Fibroblast of lung (primary cell): ENCODE measurements at regions not wholly inside any gene's neighbourhood (a gene's known extent, or its start where the extent isn't known, plus 50 kb on each side); places are given as distances from the start of the nearest gene placed in this dataset.

Source experiments
- DNase-seq, 2 donors: peaks; one replicate each; pipeline versions ENCODE4 v3.0.0 to v3.0.0-alpha.2; 2010; ENCODE audit warnings: low read depth in 2 of 2
- H2AFZ ChIP-seq: 2 replicates; pipeline ENCODE4 v1.5.1; 2012; ENCODE audit warnings: low read length, control low read depth, inconsistent platforms
- H3K27ac ChIP-seq: 2 replicates; pipeline ENCODE4 v1.5.1; 2011; ENCODE audit warnings: low read length, control low read depth; ENCODE audit not compliant: insufficient read depth
- H3K27me3 ChIP-seq: 2 replicates; pipeline ENCODE4 v1.5.1; 2011; ENCODE audit warnings: mild to moderate bottlenecking, low read length; ENCODE audit not compliant: control insufficient read depth, insufficient read depth
- H3K36me3 ChIP-seq: 2 replicates; pipeline ENCODE4 v1.5.1; 2011; ENCODE audit warnings: low read length; ENCODE audit not compliant: control insufficient read depth, insufficient read depth
- H3K4me1 ChIP-seq: 2 replicates; pipeline ENCODE4 v1.5.1; 2011; ENCODE audit warnings: low read length; ENCODE audit not compliant: control insufficient read depth, insufficient read depth; ENCODE audit errors: extremely low read depth
- H3K4me2 ChIP-seq: 2 replicates; pipeline ENCODE4 v1.5.1; 2011; ENCODE audit warnings: low read length, control low read depth; ENCODE audit not compliant: insufficient read depth; ENCODE audit errors: extremely low read depth
- H3K4me3 ChIP-seq, 4 experiments: fragments of 200-600 bp in 1 of 4; sonication (generic) in 1 of 4; replicated peaks in 1 of 4; 2 replicates each; pipeline ENCODE4 v1.5.1; 2011 to 2016; ENCODE audit warnings: low read length in 4 of 4, low read depth in 3 of 4, mild to moderate bottlenecking in 3 of 4, control low read depth in 2 of 4, inconsistent platforms in 1 of 4, mixed read lengths in 1 of 4; ENCODE audit not compliant: insufficient read depth in 1 of 4; ENCODE audit errors: control extremely low read depth in 1 of 4
- H3K79me2 ChIP-seq: 2 replicates; pipeline ENCODE4 v1.5.1; 2012; ENCODE audit warnings: mild to moderate bottlenecking, low read length, inconsistent platforms; ENCODE audit not compliant: control insufficient read depth, insufficient read depth
- H3K9ac ChIP-seq: 2 replicates; pipeline ENCODE4 v1.5.1; 2011; ENCODE audit warnings: mild to moderate bottlenecking, low read length, control low read depth; ENCODE audit not compliant: insufficient read depth
- H3K9me3 ChIP-seq: 2 replicates; pipeline ENCODE4 v1.5.1; 2012; ENCODE audit warnings: low read depth, low read length; ENCODE audit not compliant: control insufficient read depth, insufficient read depth
- H4K20me1 ChIP-seq: 2 replicates; pipeline ENCODE4 v1.5.1; 2011; ENCODE audit warnings: low read length; ENCODE audit not compliant: control insufficient read depth, insufficient read depth; ENCODE audit errors: extremely low read depth
- EZH2 ChIP-seq: IDR thresholded peaks from 2 replicates; pipeline ENCODE4 v1.5.1; 2012; ENCODE audit warnings: low read length, control low read depth, mild to moderate bottlenecking; ENCODE audit errors: missing control alignments
- TF ChIP-seq, protein P1 (sequence below), 2 donors: IDR thresholded peaks in 1 of 2; conservative IDR thresholded peaks in 1 of 2; 1 replicate in 1 of 2; 2 replicates in 1 of 2; pipeline ENCODE4 v1.5.1; 2011 to 2012; ENCODE audit warnings: low read length in 2 of 2, control low read depth in 1 of 2, inconsistent platforms in 1 of 2, low read depth in 1 of 2, mild to moderate bottlenecking in 1 of 2

DNA sequence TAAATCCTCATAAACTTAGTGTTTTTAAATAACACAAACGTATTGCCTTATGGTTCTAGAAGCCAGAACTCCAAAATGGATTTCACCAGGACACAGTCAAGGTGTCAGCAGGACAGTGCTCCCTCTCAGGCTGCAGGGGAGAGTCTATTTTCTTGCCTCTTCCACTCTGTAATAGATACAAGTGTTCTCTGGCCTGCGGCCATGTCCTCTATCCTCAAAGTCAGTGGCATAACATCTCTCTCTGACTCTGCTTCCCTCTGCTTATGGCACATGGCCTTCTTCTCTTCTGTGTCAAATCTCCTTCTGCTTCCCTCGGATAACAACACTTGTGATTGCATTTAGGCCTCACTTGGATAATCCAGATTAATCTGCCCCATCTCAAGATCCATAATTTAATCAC is 129.4 kb upstream of the OR13F1 start:
- H3K9me3 ChIP-seq: no peaks in the 10 kb centered on the region
- H3K36me3 ChIP-seq: no peaks in the 10 kb centered on the region
- H3K9ac ChIP-seq: no peak overlapping the region
- H3K4me3 ChIP-seq: no peak overlapping the region
- no peaks in the 10 kb centered on the region for H3K79me2 ChIP-seq
- no peaks in the 10 kb centered on the region for H3K27me3 ChIP-seq
- H3K4me2 ChIP-seq: no peak overlapping the region
- TF ChIP-seq, protein P1, sequence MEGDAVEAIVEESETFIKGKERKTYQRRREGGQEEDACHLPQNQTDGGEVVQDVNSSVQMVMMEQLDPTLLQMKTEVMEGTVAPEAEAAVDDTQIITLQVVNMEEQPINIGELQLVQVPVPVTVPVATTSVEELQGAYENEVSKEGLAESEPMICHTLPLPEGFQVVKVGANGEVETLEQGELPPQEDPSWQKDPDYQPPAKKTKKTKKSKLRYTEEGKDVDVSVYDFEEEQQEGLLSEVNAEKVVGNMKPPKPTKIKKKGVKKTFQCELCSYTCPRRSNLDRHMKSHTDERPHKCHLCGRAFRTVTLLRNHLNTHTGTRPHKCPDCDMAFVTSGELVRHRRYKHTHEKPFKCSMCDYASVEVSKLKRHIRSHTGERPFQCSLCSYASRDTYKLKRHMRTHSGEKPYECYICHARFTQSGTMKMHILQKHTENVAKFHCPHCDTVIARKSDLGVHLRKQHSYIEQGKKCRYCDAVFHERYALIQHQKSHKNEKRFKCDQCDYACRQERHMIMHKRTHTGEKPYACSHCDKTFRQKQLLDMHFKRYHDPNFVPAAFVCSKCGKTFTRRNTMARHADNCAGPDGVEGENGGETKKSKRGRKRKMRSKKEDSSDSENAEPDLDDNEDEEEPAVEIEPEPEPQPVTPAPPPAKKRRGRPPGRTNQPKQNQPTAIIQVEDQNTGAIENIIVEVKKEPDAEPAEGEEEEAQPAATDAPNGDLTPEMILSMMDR (conservative IDR thresholded peaks at IDR 0.05 in 1 of 2, IDR thresholded peaks at IDR 0.05 in 1 of 2; ENCODE audit: low read depth in 1 of 2, low read length in 2 of 2): no peak
- TF ChIP-seq EZH2: no peak
- DNase-seq: no peak
- H2AFZ ChIP-seq: no peak overlapping the region
- no peaks in the 10 kb centered on the region for H4K20me1 ChIP-seq
- no peaks in the 10 kb centered on the region for H3K4me1 ChIP-seq
- no peak overlapping the region for H3K27ac ChIP-seq

DNA sequence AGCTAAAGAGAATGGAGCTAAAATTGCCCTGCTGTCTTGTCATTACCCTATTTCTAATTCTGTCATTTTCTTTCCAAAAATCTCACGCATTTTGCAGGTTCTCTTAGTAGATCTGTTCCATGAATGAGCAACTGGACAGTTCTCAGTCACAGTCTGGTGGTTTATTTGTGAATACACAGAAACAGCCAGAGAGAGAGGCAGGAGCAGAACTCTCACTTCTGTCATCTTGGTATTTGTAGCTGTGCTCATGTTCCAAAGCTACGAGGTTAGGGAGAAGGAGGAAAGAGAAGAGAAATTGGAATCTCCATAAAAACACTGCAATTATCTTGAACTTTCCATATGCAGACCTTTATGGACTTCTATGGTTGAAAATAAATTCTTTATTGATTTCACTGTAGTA is 118.0 kb upstream of the OR13F1 start:
- no peaks in the 10 kb centered on the region for H3K4me1 ChIP-seq
- no peak overlapping the region for H3K4me3 ChIP-seq
- H4K20me1 ChIP-seq: no peaks in the 10 kb centered on the region
- no peaks in the 10 kb centered on the region for H3K36me3 ChIP-seq
- H3K27ac ChIP-seq: no peak overlapping the region
- H2AFZ ChIP-seq: no peak overlapping the region
- no peaks in the 10 kb centered on the region for H3K27me3 ChIP-seq
- TF ChIP-seq, protein P1 (conservative IDR thresholded peaks at IDR 0.05 in 1 of 2, IDR thresholded peaks at IDR 0.05 in 1 of 2; ENCODE audit: low read depth in 1 of 2, low read length in 2 of 2): no peak
- TF ChIP-seq EZH2: no peak
- no peaks in the 10 kb centered on the region for H3K79me2 ChIP-seq
- no peak overlapping the region for H3K4me2 ChIP-seq
- no peak overlapping the region for H3K9ac ChIP-seq
- no peak for DNase-seq
- H3K9me3 ChIP-seq: no peaks in the 10 kb centered on the region

DNA sequence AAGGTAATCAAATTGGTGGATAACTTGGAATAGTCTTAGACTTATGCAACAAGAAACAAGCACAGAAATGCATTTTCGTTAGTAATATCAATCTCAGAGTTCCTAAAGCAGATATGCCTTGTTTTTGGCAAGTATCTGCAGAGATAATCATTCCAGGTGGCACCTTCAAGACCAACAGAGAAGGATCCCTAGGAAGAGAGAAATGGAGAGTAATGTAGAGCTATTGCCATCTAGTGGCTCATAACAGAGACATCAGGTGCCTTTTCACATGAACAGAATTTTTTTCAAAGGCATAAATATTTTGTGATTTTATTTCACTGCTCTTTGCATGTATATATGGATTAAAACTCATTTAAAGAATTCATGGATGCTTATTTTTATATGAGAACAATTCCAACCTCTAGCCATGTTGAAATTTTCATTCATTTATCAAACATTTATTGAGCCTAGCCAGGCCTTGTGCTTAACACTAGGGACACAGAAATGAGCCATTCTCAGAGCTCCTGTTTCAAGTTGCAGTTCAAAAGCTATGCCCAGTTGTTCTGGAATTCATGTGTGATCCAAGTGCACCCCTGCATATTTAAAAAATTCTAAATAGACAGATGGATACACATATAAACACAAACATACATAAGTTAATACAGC is 117.5 kb upstream of the OR13F1 start:
- no peak overlapping the region for H3K9ac ChIP-seq
- H3K36me3 ChIP-seq: no peaks in the 10 kb centered on the region
- no peak for TF ChIP-seq EZH2
- TF ChIP-seq, protein P1 (conservative IDR thresholded peaks at IDR 0.05 in 1 of 2, IDR thresholded peaks at IDR 0.05 in 1 of 2; ENCODE audit: low read depth in 1 of 2, low read length in 2 of 2): peak; percentile 58 to 60
- DNase-seq: peak; percentile 18 to 45
- no peaks in the 10 kb centered on the region for H3K9me3 ChIP-seq
- no peaks in the 10 kb centered on the region for H3K27me3 ChIP-seq
- no peaks in the 10 kb centered on the region for H4K20me1 ChIP-seq
- no peak overlapping the region for H3K27ac ChIP-seq
- H3K4me1 ChIP-seq: no peaks in the 10 kb centered on the region
- no peak overlapping the region for H3K4me2 ChIP-seq
- H3K79me2 ChIP-seq: no peaks in the 10 kb centered on the region
- no peak overlapping the region for H3K4me3 ChIP-seq
- H2AFZ ChIP-seq: no peak overlapping the region
